Amniotic stem cell (primary cell): ENCODE measurements at regions not wholly inside any gene's neighbourhood (a gene's known extent, or its start where the extent isn't known, plus 50 kb on each side); places are given as distances from the start of the nearest gene placed in this dataset.
A peak's percentile ranks its signal among the peaks of the same experiment; 100 is the strongest.
"Not testable (repeated sequence)": the region's sequence is repeated elsewhere in the genome, so short reads cannot be mapped to it uniquely, and the experiment has no call there.

Experiments
- DNase-seq: peaks from one replicate; lab custom pipeline; 2025; lab: John Stamatoyannopoulos, UW

GRCh38 chr6:23659125-23659524 is 466.9 kb upstream of the NRSN1 start:
- DNase-seq, result peak; percentile 13

DNA sequence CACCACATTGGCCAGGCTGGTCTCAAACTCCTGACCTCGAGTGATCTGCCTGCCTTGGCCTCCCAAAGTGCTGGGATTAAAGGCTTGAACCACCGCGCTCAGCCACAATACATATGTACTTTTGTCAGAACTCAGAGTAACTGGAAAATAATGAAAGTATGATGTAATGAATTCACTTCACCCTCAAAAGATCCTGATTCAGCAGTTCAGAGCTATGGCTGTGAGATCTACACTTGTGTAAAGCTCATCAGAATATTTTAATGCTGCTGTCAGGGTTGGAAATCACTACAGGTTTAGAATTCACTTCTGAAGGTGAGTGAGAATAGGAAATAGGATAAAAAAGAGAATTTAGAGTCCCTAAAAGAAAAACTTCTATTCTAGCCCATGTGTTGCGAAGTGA is 464.5 kb upstream of the NRSN1 start:
- DNase-seq, result no peak

- no peak for DNase-seq
Observed at GRCh38 chr6:23663096-23663495, 462.9 kb upstream of the NRSN1 start.

DNA sequence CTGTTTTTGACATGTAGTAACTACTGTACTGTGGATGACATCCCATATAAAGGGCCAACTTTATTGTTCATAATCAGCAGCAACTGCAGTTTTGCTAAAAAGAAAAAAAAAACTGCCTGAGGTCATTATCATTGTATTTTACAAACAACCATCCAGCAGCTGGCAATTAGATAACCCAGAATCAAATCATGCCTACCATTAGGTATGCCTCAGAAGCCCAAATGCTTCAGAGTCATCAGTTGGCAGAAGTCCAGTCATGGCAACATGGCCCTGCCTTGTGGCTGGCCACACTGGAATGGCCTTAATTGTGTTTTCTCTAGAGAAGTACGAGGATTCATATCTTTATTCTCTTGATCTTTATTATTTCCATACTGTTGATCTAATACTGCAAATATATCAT is 462.4 kb upstream of the NRSN1 start:
- DNase-seq, result no peak

GRCh38 chr6:23665911-23666310 is 460.1 kb upstream of the NRSN1 start:
- DNase-seq, result not testable (repeated sequence)

GRCh38 chr6:23672737-23673136 is 453.3 kb upstream of the NRSN1 start:
- DNase-seq, result no peak

DNA sequence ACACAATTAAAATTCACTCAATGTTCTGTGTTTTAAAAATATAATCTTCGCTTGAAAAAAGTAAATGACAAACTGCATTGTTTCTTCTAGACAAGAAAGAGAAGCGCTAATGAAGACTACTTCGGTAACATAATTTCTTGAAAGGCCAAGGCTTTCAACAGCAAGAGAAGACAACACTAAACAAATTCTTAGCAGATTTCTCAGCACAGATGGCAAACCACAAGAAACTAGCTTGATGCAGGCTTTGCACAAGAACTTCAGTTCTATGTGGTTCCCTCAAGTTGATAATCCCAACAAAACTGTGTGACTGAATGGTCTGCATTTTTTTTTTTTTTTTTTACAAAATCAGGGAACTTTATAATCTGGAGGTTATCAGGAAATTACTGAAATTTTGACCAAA is 447.4 kb upstream of the NRSN1 start:
- no peak for DNase-seq

GRCh38 chr6:23681743-23682142 is 444.3 kb upstream of the NRSN1 start:
- DNase-seq, result no peak

- DNase-seq, result no peak
Observed at GRCh38 chr6:23688650-23689049, 437.4 kb upstream of the NRSN1 start.

GRCh38 chr6:23690453-23691049 is 435.5 kb upstream of the NRSN1 start:
- no peak for DNase-seq

- DNase-seq, result no peak
Observed at GRCh38 chr6:23692184-23692583, 433.8 kb upstream of the NRSN1 start.

- DNase-seq, result no peak
Observed at GRCh38 chr6:23696992-23697391, 429.0 kb upstream of the NRSN1 start.

- DNase-seq, result no peak
Observed at GRCh38 chr6:23704479-23705052, 421.4 kb upstream of the NRSN1 start.

DNA sequence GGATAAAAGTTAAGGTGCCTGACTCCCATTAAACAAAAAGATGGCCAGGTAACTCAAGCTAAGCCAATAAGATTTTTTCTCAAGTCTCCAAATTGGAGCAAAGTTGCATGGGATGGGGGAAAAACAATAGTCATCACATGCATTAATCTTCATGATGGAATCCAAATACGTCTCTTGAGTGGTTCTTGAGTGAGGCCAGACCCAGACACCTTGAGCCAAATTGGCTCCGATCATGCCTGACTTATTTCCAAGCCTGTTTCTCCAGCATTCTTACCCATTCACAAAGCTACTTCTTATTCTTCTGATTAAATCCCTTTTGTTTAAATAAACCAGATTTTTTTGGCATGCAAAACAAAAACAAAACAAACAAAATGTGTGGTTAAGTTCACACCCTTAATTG is 420.3 kb upstream of the NRSN1 start:
- no peak for DNase-seq

- no peak for DNase-seq
Observed at GRCh38 chr6:23712756-23713155, 413.3 kb upstream of the NRSN1 start.

- no peak for DNase-seq
Observed at GRCh38 chr6:23713211-23713610, 412.8 kb upstream of the NRSN1 start.

GRCh38 chr6:23728707-23729106 is 397.3 kb upstream of the NRSN1 start:
- DNase-seq, result no peak

GRCh38 chr6:23731609-23732008 is 394.4 kb upstream of the NRSN1 start:
- no peak for DNase-seq

GRCh38 chr6:23732521-23732920 is 393.5 kb upstream of the NRSN1 start:
- no peak for DNase-seq

DNA sequence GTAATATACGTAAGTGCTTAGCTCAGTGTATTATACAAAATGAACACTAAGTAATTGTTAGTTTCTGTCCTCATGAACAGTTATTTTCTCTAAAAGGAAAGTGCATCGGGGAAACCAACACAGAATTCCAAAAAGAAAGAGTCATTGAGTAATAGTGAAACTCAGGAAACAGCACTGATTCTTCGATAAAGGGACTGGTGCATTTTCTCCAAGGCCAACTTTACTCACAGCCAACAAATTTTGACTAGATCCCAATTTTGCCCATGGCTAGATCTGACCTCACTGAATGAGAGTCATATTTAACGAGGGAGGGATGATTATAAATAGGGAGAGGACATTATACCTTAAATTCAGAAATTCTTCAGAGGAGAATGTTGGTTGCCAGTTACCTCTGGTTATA is 390.9 kb upstream of the NRSN1 start:
- DNase-seq, result no peak

GRCh38 chr6:23736577-23736976 is 389.4 kb upstream of the NRSN1 start:
- no peak for DNase-seq

DNA sequence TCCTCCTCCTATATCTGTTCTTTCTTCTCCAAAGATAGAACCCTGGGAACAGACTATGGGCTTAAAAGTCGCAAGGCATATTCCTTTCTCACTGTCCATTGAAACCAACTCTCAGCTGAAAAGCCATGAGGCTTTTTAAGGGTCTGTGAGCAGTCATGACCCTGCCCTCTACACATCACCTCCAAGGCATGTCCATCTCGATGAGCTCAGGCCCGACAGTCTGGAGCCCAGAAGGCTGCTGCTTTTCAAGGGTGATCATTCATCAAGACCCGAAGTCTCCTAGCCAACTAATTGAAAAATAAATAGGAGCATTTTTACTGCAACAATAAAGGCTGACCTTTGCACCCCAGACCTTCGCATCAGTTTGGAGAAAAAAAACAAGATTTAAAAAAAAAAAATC is 378.8 kb upstream of the NRSN1 start:
- DNase-seq, result no peak

DNA sequence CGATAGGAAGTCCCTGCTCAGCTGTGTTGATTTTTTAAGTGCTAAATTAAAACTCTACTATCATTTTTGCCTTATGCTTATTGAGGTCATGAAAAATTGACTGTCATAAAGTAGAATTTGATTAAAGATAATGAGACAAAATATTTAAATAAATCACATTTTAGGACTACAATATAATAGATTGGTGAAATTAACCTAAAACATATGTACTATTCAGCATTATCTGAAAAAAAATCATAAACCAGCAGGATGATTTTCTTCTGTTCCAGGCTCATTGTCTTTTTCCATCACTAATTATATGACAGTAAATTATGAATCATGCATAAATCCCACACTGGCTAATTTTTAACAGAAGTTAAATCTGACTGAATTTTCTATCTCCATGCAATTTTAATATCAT is 373.6 kb upstream of the NRSN1 start:
- no peak for DNase-seq

DNA sequence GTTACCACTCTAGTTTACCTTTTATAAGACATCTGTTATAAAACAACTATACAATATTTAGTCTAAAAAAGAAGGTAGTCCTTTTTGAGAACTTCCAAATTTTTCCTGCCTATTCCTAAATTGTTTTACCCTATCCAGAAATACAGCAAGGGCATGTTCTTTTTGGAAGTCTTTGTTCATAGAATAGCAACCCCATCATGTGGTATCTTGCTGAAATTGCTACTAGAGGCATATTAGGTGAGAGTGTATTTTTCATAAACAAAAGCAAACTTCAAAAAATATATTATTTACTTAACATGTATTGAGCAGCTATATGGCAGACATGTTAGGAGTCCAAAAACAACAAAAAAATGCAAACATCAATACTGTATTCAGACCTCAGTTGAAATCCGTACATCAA is 371.8 kb upstream of the NRSN1 start:
- no peak for DNase-seq
